Uterus (tissue), 2 donors: ENCODE measurements at regions not wholly inside any gene's neighbourhood (a gene's known extent, or its start where the extent isn't known, plus 50 kb on each side); places are given as distances from the start of the nearest gene placed in this dataset.

Source experiments
- CTCF ChIP-seq, 4 experiments: fragments of 200-600 bp in 2 of 4; fragments of 450-650 bp in 2 of 4; sonication (generic) in 2 of 4; IDR thresholded peaks; one replicate each; pipeline ENCODE4 v1.5.1; 2016 to 2019; ENCODE audit warnings: antibody characterized with exemption in 4 of 4, mild to moderate bottlenecking in 2 of 4, moderate library complexity in 1 of 4
- POLR2A ChIP-seq, 2 donors: fragments of 450-650 bp; IDR thresholded peaks; one replicate each; pipeline ENCODE4 v1.6.1; 2016; ENCODE audit warnings: antibody characterized with exemption in 2 of 2, mild to moderate bottlenecking in 1 of 2, moderate library complexity in 1 of 2

- TF ChIP-seq CTCF (IDR thresholded peaks at IDR 0.05) (no peak), POLR2A (IDR thresholded peaks at IDR 0.05) (no peak)
Observed at GRCh38 chr15:77798847-77799246, 166.1 kb upstream of the LINGO1 start.
